Activated T-cell treated with anti-CD3 and anti-CD28 coated beads, Interleukin-2, amount 50 U/mL, for 48 hours (primary cell): ENCODE measurements at regions not wholly inside any gene's neighbourhood (a gene's known extent, or its start where the extent isn't known, plus 50 kb on each side); places are given as distances from the start of the nearest gene placed in this dataset.
"Not testable (repeated sequence)": the region's sequence is repeated elsewhere in the genome, so short reads cannot be mapped to it uniquely, and the experiment has no call there.

Experiments used
- DNase-seq, 2 experiments: peaks; one replicate each; pipeline ENCODE4 v3.0.0-alpha.2; 2020

DNA sequence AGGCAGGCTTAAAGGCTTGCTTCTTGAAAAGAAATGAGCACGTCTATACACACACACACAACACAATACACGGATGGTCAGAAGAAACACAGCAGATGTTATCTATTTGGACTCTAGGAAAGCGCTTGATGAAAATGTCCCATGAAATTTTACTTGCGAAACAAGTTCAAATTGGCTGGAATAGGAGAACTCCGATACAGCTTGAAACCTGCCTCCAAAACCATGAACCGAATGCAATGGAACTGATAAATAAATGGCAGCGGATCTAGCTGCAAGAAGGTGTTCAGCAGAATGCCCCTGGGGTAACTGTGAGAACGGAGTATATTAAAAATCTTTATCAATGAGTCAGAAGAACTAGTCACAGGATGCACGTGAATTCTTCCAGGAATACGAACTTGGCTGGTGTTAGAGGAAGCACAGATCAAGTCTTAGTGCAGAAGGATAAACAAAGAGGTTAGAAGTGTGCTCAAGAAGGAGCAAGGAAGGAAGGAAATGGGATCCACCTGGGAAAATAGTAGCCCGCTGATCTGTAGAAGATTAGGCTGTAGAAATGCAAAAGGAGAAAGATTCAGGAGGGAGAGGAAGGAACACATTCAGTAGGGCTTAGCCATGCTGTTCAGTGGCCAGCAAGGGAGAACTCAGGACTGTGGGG is 142.0 kb upstream of the PRKCQ start:
- DNase-seq: no peak

DNA sequence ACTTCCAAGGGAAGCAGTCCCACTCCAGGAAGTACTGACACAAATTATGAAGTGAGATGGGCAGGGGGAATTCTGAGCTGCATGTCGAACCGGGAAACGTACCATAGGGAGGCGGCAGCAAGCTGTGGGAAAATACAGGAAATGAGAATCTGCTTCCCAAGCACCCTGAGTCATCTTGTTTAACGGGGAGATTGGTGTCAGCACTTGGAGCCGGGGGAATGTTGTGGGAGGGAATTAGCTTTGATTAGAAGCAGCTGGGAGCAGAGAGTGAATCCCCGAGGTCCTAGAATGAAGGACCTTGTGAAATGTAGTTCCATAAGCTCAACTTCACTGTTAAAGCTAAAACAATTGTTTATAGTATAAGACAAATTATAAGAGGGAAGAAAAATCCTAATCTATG is 141.4 kb upstream of the PRKCQ start:
- no peak for DNase-seq

DNA sequence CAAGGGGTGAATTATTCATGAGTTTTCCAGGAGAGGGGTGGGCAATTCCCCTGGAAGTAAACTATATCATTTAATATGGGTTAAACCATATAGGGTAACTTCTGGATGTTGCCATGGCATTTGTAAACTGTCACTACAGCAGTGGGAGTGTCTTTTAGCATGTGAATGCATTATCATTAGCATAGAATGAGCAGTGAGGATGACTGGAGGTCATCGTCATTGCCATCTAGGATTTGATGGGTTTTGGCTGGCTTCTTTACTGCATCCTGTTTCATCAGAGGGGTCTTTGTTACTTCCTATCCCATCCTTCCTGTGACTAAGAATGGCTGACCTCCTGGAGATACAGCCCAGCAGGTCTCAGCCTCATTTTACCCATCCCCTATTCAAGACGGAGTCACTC is 139.5 kb upstream of the PRKCQ start:
- no peak for DNase-seq

DNA sequence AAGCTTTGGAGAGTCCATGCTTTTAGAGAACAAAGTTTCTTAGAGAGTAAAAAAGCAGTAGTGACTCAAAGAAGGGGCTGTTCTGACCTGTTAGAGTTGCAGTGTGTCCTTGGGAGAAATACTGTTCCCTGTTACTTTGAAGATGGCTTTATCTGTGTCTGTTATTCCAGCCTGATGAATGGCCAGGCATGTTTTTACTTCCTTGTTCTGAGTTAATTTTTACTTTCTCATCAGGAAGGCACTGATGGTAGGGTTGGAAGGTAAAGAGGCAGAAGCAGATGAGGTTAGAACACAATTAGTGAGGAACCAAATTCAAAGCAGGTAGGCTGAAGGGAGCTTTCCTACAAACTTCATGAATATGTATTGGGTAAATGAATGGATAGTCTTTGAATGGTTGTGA is 138.5 kb upstream of the PRKCQ start:
- DNase-seq: no peak

DNA sequence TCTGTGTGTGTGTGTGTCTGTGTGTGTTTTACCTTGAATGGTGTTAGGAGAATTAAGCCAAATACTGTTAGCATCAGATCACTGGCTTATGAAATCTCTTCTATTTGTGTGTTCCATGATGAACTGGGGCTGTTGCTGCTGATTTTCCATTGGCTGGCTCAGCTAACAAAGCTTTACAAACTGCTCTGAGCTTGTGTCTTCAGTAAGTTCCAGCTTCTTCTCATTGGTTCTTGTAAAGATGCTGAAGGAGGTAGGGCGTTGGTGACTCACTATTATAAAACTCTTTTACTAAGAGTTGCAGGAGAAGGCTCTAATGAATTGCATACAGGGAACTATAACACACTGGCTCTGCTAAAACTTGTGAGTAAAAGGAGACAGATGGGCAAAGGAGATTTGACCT is 136.4 kb upstream of the PRKCQ start:
- DNase-seq: no peak

DNA sequence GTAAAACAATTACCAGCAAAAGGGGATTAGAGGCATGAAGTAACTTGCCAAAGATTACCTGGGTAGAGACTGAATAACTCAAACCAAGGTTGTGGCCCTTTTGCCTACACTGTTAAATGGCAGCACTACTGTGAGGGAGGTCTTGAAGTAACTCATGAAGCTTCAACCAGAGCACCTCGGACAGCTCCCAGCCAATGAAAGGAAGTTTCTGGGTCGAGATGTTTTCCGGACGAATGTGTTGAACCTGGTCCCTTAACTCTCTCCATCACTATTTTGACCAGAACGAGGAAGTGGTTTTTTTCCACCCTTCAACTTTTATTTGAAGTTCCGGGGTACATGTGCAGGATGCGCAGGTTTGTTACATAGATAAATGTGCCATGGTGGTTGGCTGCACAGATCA is 133.6 kb upstream of the PRKCQ start:
- no peak for DNase-seq

DNA sequence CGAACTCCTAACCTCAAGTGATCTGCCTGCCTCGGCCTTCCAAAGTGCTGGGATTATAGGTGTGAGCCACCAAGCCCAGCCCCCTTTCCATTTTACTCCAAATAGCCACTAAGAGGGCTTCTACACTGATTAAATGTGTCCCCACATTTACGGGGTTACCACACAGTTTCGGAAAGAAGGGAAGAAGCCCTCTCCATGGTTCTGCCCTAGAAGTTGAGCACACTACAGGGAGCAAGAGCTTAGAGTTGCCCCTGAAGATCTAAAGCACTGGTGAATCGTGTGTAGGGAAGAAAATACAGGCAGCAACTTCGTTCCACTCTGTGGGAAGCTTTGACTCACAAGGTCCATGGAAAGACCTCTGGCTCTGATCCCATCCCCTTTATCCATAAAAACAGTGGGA is 133.0 kb upstream of the PRKCQ start:
- no peak for DNase-seq

DNA sequence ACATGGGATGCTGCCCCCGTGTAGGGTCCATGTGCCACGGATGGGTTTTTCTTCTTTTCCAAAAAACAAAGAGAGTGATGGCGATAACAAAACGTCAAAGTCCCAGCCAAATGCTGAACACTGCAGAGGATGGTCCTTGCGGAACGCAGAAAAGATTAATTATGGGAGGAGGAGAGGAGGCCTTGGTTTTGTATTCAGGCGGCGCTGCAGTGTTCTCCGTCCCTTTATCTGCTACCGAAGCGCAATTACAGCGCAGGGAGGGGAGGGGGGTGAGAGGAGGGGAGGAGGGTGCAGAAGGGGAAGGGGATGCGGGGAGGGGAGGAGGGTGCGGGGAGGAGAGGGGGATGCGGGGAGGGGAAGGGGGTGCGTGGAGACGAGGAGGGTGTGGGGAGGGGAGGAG is 131.8 kb upstream of the PRKCQ start:
- DNase-seq: no peak

DNA sequence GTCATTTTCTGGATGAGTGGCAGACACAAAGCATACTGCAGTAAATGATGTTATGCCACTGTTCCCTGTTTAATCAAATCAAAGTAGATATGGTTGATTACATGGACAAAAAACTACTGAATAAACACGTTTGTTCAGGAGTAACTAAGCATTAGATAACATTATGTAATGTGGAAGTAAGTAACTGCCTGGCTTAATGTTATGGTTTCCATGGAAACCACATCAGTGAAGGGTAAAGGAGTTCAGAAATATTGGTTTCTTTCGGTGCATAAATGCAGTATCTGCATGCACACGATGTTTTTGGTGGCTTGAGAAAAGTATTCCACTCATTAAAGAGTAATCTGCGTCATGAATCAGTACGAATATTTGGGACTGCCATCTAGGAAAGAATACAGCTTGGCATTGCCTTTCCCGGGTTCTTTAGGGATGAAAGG is 131.3 kb upstream of the PRKCQ start:
- DNase-seq: no peak

DNA sequence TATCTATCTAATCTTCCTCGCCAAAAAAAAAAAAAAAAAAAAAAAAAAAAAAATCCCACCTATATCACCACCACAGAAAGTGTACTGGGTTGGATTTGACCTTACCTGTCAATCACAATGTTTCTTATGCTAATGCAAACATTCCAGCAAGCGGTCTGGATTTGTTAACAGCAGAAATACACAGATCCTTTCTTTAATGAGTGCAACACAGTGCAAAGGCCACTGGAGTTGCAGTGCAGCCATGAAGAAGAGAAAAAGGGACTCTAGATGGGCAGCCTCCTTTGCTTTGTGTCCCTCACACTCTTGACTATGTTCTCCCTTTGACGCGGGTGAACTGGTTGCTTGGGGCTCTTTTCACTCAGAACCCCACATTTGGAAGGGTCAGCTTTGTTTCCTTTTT is 127.3 kb upstream of the PRKCQ start:
- DNase-seq: no peak

DNA sequence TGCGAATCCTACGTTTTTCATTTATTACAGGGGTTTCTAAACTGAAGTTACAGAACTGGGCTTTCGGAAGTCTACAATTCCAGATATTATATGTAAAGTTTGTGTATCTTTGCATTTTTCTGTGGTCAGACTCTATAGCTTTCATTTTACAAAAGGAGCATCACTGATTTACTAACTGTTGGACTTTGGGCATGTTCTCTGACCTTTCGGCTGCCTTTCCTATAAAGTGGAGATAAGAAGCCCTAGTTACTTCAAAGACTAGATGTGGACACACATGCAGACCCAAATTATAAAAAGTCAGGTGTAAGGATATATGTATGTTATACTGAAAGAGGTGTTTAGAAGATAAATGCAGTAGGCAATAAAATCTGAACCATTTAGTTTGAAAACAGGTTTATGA is 126.6 kb upstream of the PRKCQ start:
- DNase-seq: no peak

DNA sequence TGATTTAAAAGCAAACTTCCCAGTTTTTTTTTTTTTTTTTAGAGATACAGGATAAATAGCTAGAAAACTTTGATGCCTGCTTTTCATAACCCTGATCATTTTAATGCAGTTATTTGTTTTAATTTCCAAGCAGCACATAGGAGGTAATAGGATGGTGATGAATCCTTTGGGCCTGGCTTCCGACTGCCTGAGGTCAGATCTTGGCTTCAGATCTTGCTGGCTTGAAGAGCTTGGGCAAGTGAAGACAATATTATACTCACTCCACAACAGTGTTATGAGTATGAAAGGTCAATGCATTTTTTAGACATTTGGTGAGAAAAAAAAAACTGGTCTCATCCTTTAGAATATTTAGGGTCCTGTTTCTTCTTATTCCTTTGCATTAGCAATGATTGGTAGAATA is 124.8 kb upstream of the PRKCQ start:
- no peak for DNase-seq

DNA sequence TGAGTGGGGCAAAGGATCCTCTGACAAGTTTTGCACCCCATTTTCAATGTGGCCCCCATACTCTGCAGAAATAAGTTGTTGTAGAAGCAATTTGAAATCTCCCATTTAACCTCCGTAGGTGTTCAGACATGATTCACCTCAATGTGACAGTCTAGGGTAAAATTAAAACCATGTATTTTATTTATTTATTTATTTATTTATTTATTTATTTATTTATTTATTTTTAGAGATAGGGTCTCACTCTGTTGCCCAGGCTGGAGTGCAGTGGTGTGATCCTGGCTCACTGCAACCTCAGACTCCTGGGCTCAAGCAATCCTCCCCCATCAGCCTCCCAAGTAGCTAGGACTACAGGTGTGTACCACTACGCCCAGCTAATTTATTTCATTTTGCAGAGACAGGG is 122.8 kb upstream of the PRKCQ start:
- not testable (repeated sequence) for DNase-seq

DNA sequence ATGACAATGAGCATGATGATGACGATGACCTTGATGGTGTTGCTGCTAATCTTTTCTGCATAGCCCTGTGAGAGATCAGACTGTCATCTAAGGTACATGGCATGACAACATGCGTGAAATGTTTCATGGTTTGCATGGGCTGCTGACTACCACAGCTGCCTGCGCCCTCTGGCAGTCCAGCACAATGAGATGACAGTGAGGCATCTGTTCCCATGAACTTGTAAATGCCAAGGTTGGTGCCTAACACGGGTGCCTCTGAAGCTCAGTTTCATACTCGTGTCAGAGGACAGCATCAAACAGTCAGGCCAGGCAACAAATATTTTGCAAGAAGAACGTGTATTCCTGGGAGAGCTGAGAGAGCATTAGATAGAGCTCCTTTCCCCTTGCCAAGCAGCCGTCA is 122.0 kb upstream of the PRKCQ start:
- DNase-seq: no peak

DNA sequence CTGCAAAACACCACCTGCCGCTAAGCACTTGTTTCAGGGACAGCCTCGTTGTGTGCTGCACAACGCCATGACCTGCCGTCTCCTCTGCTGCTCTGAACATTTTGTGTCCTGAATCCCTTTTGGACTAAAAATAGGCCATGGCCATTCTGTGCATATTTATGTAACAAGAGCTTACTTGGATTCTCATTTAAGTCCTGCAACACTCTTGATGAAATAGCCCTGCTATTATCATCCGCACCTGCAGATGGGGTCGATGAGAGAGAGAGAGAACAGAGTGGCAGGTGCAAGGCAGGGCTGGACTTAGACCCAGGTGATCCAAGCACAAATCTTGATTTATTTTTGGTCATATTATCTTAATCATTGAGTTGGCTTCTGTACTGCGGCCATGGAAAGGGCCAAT is 121.2 kb upstream of the PRKCQ start:
- peak; percentile 27 to 35 for DNase-seq

DNA sequence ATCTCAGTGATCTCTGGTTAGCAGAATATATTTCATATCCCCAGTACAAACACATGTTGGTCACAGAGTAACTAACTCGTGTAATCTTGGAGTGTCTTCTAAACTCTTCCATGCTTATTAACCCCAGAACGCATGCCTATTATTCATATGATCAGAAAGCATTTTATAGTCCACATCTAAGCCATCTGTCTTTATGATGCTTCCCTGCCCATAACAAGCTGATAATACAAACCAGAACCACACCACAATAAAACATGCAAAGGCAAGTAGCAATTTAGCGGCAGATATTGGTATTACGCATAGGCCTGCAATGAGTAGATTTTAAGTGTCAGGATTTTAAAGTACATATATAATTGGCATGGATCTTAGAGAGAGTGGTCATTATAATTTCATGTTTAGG is 120.0 kb upstream of the PRKCQ start:
- DNase-seq: no peak

DNA sequence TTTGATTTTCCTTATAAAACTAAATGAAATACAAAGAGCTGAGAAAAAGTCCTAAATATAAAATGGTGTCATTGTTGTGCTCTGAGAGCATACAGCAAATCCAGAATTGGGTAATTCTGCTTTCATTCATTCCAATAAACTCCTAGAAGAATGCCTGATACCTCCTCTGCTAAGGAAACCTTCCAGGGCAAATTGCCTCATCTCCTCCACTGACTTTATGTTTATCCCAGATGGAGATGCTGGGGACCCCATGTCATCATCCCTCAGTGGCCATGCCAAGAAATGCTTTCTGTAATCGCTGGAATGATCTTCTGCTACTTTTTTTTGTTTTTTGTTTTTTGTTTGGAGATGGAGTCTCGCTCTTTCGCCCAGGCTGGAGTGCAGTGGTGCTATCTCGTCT is 119.3 kb upstream of the PRKCQ start:
- no peak for DNase-seq

DNA sequence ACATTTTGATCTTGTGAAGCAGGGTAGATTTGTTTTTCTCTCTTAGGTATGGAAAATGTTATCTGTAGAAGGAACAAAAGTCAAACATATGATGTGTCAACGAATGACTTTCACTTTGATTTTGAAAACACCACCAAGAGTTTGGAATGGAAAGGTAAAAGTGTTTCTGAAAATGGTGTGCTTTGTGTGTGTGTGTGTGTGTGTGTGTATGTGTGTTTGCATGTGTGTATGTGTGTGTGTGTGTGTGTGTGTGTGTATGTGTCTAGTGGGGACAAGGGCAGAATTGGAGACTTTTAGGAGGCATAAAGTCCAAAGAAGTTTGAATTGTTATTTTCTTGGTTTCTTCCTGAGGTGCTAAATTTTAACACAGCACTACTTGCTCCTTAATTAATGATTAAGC is 115.4 kb upstream of the PRKCQ start:
- DNase-seq: no peak

DNA sequence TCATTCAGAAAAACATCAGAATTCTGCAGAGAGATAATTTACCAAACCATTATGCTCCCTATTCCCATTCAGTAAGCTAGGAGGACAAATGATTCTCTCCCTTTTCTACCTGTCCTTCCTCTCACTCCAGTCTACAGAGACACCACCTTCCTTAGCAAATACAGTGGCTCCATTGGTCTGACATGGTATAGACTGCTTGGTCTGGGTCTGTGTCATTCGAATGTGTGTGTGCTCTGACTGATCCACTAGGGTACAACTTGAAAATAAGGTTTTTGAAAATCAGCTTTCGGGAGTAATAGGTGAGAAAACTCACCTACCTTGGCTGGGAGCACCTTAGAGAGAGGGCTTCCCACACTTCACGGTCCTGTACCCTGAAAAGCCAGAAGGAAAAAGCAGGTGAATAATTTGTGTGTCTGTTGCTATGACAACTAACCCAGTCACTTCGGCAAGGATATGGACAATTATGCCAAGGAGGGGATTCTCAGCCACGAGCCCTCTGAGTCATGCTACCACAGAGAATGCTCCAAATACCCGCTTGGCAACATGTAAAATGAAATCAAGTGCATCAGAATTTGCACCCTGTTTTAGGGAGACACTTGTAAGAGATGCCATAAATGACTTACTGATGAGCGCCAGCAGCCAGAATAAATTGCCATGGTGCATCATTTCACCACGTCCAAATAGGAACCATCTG is 114.5 kb upstream of the PRKCQ start:
- DNase-seq: peak; percentile 27 to 32

DNA sequence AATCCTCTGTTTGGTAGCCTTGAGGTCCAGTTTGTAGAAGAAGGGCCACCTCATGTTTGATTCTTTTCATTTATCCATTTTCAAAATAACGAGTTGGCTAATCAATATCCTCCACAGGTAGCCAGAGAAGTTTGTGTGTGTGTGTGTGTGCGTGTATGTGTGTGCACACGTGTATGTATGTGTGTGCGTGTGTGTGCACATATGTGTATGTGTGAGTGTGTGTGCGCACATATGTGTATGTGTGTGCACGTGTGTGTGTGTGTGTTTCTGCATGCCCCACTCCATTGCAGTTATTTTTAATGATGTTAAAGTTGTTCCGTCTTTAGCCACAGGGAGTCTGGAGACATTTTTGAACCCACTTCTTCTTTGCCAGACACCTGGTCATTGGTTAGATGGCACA is 112.8 kb upstream of the PRKCQ start:
- DNase-seq: no peak

DNA sequence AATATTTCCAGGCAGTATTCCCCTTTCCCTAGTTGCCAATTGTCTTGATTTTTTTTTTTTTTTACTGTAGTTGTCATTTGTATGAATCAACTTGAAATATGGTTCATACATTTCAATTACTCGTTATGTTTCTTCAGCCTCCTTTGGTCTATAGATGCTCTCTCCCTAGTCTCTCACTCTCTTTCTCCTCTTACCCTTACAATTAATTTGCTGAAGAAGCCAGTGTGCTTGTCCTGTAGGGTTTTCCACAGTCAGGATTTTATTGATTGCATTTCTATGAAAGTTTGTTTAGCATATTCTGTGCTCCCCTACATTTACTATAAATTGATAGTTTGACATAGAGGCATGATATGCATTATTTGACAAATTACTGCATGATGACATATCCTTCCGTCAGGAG is 112.0 kb upstream of the PRKCQ start:
- no peak for DNase-seq

DNA sequence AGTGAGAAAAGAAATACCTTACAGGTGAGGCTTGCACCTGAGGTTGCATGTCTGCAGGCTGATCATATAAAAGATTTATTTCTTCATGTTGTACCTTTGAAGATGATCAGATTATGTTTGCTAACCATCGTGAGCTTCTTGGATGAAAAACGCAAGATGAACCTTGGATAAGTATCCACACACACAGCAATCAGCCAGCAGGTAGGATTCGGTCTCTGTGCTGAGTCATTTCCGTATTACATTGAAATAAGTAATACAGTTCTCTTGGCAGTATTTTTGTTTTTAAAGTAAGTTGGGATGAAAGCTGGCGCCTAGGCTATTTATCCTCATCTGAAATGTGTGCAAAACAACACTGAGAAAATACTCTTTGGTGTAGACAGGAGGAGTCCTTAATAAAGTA is 109.0 kb upstream of the PRKCQ start:
- DNase-seq: no peak

DNA sequence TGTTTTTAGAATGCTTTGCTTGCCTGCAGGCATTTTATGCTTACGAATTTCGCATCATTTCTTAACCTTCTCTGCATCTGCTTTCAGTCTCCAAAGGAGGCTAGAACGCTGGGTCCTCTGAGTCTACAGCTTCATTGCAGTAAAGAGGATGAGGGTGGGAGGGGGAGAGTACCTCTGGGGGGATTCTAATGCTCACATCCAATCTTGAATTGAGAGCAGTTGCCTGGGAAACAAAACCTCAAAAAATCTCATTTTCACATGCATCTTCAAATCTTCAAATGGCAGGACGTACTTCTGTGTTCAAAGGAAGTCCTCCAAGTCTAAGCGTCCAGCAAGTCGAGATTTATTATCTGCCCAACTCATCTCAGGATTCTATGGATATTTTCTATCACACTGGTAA is 100.7 kb upstream of the PRKCQ start:
- no peak for DNase-seq

DNA sequence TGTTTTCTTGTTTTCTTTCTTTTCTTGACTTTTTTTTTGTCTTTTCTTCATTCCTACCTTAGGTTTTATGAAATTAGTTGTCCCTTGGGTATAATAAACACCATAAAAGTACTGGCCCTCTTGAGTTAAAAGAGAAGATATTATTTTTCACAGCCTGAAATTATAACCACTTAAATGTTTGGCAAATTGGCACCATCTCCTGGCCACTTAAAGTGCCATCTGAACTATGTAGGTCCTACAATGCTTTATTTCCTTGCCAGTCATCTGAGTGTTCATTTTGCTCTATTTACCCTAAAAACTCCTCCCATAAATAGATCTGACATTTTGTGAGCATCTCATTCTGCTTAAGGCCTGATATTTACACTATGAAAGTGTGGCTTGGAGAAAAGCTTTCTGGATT is 98.9 kb upstream of the PRKCQ start:
- DNase-seq: no peak

DNA sequence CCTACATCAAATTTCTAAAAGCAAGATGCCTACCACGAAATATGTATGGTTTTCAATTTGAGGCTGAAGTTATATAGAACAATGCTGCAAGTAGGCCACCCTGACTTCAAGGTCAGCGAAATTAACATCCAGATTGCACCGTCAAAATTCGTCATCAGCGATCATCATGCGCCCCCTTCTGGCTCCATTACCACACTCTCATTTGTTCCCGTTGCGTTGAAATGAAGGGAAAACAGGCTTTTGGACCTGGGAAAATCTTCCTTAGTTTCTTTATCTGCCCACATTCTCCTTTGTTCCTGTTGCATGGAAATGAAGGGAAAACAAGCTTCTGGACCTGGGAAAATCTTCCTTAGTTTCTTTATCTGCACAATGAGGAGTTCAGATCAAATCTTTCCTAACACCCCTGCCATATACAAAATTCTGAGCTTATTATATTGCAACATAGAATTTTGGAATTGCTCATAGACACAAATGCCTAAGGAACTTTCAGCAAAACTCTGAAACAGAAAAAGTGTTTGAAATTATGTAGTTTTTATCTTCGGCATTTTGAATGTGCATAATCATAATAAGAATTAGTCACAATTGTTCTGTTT is 98.2 kb upstream of the PRKCQ start:
- DNase-seq: peak; percentile 70 to 72
